ENCODE measurements at regions not wholly inside any gene's neighbourhood (a gene's known extent, or its start where the extent isn't known, plus 50 kb on each side); places are given as distances from the start of the nearest gene placed in this dataset.

DNA sequence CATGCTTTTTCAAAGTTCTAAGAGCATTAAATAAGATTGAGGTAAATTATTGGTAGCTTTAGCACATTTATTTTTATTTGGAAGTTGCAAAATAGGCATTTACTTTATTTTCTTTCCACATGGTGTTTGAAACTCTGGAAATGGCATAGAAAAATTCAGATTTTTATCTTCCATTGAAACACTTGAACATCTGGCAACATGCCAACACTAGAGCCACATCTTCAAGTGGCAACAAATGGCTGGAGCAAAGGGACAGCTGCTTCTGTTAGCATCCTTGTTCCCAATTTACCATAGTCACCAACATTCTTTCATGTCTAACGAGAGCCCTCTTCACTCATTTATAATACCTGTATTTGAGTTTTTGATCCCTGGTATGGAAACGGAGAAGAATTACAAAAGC, 539.9 kb downstream of the ZNF608 start:
- H3K4me3 Mint-ChIP-seq: no peak overlapping the region
- no peaks in the 10 kb centered on the region for H3K4me1 Mint-ChIP-seq
- no peak overlapping the region for H3K27ac Mint-ChIP-seq
- peaks cover 3% of the 10 kb centered on the region for H3K9me3 Mint-ChIP-seq
- H3K36me3 Mint-ChIP-seq: no peaks in the 10 kb centered on the region
- no peaks in the 10 kb centered on the region for H3K27me3 Mint-ChIP-seq

DNA sequence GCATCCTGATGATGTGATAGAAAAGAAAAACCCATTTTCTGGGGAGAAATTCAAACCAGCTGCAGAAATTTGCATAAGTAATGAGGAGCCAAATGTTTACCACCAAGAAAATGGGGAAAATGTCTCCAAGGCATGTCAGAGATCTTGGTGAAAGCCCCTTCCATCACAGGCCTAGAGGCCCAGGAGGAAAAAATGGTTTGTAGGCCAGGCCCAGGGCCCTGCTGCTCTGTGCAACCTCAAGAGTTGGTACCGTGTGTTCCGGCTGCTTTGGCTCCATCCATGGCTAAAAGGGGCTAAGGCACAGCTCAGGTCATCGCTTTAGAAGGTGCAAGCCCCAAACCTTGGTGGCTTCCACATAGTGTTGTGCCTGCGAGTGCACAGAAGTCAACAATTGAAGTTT, 543.1 kb downstream of the ZNF608 start:
- Mint-ChIP-seq H3K9me3 (peaks cover 9% of the 10 kb centered on the region), H3K36me3 (no peaks in the 10 kb centered on the region), H3K4me1 (no peaks in the 10 kb centered on the region), H3K27ac (no peak overlapping the region), H3K4me3 (no peak overlapping the region), H3K27me3 (no peaks in the 10 kb centered on the region)

DNA sequence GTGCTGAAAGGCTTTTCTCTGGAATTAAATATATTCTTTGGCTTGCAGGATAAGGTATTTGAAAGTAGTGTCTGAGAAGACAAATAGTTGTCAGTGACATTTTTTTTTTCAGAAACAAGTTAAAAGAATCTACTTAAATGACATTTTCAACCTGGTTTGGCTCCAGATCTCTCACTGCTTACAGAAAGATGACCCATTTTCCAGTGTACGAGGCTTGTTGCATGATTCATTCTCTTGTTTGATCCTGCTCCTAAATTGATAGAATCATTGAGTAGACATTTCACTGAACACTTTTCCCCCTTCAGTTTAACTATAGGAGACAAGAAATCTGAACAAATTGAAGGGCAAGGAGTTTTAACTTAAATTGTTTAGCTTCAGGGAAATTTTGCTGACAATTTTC, 546.1 kb downstream of the ZNF608 start:
- no peak overlapping the region for H3K4me3 Mint-ChIP-seq
- no peak overlapping the region for H3K27ac Mint-ChIP-seq
- peaks cover 9% of the 10 kb centered on the region for H3K9me3 Mint-ChIP-seq
- H3K4me1 Mint-ChIP-seq: no peaks in the 10 kb centered on the region
- H3K36me3 Mint-ChIP-seq: no peaks in the 10 kb centered on the region
- H3K27me3 Mint-ChIP-seq: no peaks in the 10 kb centered on the region

DNA sequence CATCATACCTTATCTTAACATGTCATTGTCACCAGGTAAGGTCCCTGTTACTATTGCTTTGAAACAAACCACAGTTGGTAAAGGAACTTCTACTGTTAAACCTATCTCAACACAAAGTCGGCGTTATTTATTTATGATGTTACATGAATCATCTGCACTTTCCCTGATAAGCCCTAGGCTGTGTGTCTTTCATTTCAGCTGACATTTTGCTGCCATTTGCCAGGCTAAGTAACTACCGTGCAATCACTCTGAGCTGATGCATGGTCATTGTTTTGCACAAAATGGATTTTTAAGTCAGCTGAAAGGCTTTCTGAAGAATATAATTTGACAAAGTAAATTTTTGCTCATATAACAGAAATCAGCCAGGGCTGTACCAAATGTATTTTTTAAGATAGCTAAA, 546.5 kb downstream of the ZNF608 start:
- no peaks in the 10 kb centered on the region for H3K36me3 Mint-ChIP-seq
- H3K9me3 Mint-ChIP-seq: peaks cover 9% of the 10 kb centered on the region
- H3K4me1 Mint-ChIP-seq: no peaks in the 10 kb centered on the region
- H3K27me3 Mint-ChIP-seq: no peaks in the 10 kb centered on the region
- no peak overlapping the region for H3K4me3 Mint-ChIP-seq
- no peak overlapping the region for H3K27ac Mint-ChIP-seq

DNA sequence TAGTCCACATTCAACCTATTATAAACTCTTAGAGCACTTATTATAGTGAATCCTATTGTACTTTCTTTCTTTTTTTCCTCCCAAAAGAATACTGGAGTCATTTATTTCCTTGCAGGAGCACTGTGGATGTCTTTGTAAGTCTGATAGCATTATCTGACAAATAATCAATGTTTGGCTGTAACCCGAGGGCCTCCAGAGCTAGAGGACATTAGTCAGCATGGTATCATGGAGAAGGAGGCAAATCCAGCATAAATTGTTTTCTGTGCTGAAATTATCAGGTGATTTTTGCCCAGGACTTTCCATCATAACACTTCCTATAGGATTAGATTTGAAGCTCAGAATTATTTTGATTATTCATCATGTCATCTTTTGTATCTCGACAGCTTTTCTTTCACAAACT, 551.0 kb downstream of the ZNF608 start:
- Mint-ChIP-seq H3K4me3 (no peak overlapping the region), H3K27me3 (no peaks in the 10 kb centered on the region), H3K27ac (no peak overlapping the region), H3K36me3 (no peaks in the 10 kb centered on the region), H3K4me1 (no peaks in the 10 kb centered on the region), H3K9me3 (peaks cover 5% of the 10 kb centered on the region)

DNA sequence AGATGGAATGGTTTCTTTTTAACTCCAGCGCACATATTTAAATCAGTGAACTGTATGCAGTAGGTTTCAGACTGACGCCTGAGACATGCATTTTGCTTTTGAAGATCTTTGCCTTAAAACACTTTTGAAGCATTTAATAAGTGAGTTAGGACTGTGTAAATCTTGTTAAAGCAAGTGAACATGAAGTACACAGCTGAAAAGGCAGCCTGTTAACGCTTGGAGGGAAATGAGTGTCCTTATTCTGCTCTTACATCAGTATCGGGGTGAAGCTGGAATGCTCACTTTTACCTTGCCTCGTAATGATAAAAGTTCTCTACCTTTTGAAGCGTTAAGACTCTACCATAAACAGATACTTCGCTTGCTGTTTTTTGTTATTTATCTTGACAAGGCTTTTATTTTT, 552.2 kb downstream of the ZNF608 start:
- H3K9me3 Mint-ChIP-seq: peaks cover 12% of the 10 kb centered on the region
- H3K4me1 Mint-ChIP-seq: no peaks in the 10 kb centered on the region
- H3K4me3 Mint-ChIP-seq: no peak overlapping the region
- H3K27ac Mint-ChIP-seq: no peak overlapping the region
- no peaks in the 10 kb centered on the region for H3K27me3 Mint-ChIP-seq
- no peaks in the 10 kb centered on the region for H3K36me3 Mint-ChIP-seq

DNA sequence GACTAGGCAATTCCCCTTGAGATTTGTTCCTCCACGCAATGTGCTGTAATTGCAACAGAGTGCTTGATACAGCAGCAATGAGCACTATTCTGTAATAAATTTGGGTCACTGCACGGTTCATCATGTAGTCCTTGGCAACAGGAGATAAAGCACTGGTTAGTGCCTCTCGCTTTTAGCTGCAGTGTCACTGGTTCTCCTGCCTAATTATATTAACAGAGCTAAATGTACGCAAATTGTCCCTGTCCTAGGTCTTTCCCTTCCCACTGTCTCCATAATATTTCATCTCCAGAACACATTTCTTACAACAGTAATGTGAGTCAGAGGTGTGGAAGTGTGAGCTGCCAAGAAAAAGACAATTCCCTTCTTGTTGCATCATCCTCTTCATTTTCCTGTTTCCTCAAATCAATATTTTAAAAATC, 553.1 kb downstream of the ZNF608 start:
- H3K4me3 Mint-ChIP-seq: no peak overlapping the region
- H3K4me1 Mint-ChIP-seq: no peaks in the 10 kb centered on the region
- H3K36me3 Mint-ChIP-seq: no peaks in the 10 kb centered on the region

DNA sequence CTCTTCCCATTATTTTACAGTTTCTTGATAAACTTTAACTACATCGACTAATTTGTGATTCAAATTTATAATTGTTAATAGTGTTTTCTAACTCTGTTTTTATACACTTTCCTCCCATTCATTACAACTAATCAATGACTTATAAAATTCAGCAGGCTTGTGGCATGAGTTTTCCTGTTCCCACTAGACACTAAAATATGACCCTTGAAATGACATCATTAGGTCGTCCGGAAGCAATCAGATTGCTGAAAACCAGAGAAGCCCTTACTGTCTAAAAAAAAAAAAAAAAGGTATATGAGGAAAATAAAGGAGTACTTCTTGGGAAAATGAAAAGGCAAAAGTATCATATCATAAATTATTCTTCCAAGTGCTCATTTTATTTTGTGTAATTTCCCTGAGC, 553.7 kb downstream of the ZNF608 start:
- H3K27ac Mint-ChIP-seq: no peak overlapping the region
- no peaks in the 10 kb centered on the region for H3K27me3 Mint-ChIP-seq
- no peaks in the 10 kb centered on the region for H3K36me3 Mint-ChIP-seq
- no peaks in the 10 kb centered on the region for H3K4me1 Mint-ChIP-seq
- H3K9me3 Mint-ChIP-seq: peaks cover 7% of the 10 kb centered on the region
- H3K4me3 Mint-ChIP-seq: no peak overlapping the region

More for the DNA sequence above, 553.1 kb downstream of the ZNF608 start:
- Mint-ChIP-seq H3K27ac (no peak overlapping the region), H3K27me3 (no peaks in the 10 kb centered on the region), H3K9me3 (peaks cover 7% of the 10 kb centered on the region)

DNA sequence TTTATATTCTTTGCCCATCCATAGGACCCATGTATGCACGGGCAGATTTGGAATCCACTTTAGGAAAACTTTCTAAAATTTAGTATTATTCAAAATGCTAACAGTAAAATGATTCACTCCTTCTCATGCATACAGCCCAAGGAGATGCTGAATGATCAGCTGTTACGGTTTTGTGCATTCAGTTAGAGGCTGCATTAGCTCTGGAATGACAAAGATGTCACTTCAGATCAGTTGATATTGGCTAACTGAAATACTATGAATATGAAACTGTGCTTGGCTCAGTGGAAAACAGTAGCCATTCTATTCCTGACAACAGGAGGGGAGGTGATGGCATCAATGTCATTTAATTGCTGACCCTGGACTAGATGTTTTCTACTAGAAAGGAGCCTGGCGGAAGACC, 560.7 kb downstream of the ZNF608 start:
- Mint-ChIP-seq H3K9me3 (peaks cover 7% of the 10 kb centered on the region), H3K27me3 (no peaks in the 10 kb centered on the region), H3K4me3 (no peak overlapping the region), H3K27ac (no peak overlapping the region), H3K36me3 (no peaks in the 10 kb centered on the region), H3K4me1 (no peaks in the 10 kb centered on the region)

DNA sequence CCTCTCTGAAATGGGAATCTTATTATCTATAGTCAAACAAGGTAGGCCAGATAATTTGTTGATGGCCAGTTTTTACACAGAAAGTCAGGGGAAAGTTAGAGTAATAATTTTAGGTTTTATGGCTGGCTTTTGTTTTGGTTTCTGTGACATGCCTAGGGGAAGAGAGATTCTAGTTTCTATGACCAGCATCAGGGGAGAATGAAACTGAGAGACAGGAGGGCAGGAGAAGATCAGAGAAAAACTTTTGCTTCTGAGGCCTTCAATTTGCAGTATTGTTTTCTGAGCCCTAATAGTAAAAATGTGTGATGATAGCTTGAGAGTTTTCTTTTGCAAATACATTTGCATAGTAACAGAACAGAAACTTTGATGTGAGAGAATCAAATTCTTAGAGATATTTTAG, 564.3 kb downstream of the ZNF608 start:
- no peaks in the 10 kb centered on the region for H3K9me3 Mint-ChIP-seq
- no peaks in the 10 kb centered on the region for H3K27me3 Mint-ChIP-seq
- H3K4me1 Mint-ChIP-seq: no peaks in the 10 kb centered on the region
- H3K36me3 Mint-ChIP-seq: no peaks in the 10 kb centered on the region
- H3K27ac Mint-ChIP-seq: no peak overlapping the region
- no peak overlapping the region for H3K4me3 Mint-ChIP-seq

DNA sequence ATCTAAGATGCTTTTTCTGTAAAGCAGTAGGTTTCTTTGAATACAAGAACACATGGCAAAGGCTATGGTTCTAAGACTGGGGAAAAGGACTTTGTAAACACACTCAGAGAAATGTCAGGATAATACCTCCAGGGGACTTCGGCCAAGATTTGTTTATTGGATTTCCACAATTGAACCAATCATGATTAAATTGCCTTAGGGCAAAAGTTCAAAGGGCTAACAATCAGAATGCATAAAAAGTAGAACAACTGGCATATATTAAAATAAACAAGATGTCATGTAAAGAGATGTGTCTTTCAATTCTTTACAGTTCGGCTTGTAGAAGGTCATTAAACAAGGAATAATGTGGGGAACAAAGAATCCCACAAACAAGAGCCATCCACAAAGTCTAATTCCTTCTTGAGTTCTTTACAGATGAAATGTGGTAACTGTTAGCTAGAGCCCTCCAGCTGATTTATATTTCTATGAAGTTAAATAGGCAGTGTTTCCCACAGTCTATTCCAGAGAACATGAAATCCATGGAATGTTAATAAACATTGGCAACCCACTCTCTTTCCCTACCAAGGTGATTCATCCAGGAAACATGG, 565.5 kb downstream of the ZNF608 start:
- no peaks in the 10 kb centered on the region for H3K36me3 Mint-ChIP-seq
- no peak overlapping the region for H3K27ac Mint-ChIP-seq
- H3K4me3 Mint-ChIP-seq: no peak overlapping the region
- H3K9me3 Mint-ChIP-seq: no peaks in the 10 kb centered on the region
- no peaks in the 10 kb centered on the region for H3K4me1 Mint-ChIP-seq
- H3K27me3 Mint-ChIP-seq: no peaks in the 10 kb centered on the region

DNA sequence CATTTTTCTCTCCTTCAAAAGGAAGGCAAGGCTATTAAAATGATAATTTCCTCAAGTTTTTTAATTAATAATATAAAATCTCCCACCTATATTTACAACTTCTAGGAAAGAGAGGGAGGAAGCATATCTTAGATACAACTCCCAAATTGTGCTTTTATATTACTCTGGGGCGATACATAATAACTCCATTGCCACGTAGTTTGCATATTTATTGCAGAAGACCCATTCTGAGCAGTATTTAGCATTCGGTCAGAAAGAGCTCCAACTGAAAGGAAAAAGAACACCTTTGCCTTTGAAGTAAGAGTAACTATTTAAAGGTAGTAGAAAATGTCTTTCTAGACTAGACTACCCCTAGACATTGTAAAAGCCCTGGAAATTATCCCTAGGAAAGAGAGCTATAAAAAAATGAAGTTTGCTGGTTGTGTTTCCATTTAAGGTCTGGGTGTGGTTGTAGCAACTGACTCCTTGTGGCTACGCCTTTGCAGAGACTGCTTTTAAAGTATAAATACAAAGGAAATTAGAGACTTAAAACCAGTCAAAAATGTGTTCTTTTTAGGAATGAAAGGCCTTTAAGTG, 566.1 kb downstream of the ZNF608 start:
- Mint-ChIP-seq H3K4me1 (no peaks in the 10 kb centered on the region), H3K27me3 (no peaks in the 10 kb centered on the region), H3K4me3 (no peak overlapping the region), H3K27ac (no peak overlapping the region), H3K36me3 (no peaks in the 10 kb centered on the region), H3K9me3 (no peaks in the 10 kb centered on the region)

DNA sequence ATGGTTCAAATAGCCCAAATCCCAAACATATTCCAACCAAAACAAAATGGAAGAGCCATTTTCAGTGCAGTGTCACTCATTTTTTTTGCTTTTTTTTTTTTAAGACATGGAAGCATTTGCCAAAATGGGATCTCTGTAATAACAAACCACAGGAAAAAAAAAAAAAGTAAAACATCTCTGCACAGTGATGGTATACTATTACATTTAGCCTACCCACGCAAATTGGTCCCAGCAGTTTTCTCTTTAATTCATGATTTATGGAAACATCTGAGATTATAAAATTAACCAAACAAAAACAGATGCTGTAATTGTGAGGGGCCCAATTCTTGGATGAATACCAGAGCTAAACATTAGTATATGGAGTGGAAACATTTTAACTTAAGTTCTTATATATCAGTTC, 566.6 kb downstream of the ZNF608 start:
- no peak overlapping the region for H3K27ac Mint-ChIP-seq
- no peak overlapping the region for H3K4me3 Mint-ChIP-seq
- H3K27me3 Mint-ChIP-seq: no peaks in the 10 kb centered on the region
- no peaks in the 10 kb centered on the region for H3K9me3 Mint-ChIP-seq
- H3K4me1 Mint-ChIP-seq: no peaks in the 10 kb centered on the region
- H3K36me3 Mint-ChIP-seq: no peaks in the 10 kb centered on the region

DNA sequence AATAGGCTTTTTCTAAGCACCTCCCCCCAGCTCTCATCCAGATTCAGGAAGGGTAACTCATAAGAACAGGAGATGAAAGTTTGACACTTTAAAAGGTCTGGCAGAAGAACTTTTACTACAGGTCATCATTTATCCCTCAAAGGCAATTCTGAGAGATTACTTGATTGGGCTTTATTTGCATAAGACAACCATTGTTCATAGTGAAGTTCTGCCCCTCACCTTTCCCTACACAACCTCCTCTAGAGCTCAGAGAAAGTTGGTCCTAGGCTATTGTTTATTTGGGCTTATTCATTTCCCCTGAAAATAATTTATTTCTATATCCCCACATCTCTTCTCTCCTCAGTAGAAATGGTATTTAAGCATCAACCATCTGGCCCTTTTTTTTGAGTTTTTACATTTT, 568.4 kb downstream of the ZNF608 start:
- no peaks in the 10 kb centered on the region for H3K9me3 Mint-ChIP-seq

DNA sequence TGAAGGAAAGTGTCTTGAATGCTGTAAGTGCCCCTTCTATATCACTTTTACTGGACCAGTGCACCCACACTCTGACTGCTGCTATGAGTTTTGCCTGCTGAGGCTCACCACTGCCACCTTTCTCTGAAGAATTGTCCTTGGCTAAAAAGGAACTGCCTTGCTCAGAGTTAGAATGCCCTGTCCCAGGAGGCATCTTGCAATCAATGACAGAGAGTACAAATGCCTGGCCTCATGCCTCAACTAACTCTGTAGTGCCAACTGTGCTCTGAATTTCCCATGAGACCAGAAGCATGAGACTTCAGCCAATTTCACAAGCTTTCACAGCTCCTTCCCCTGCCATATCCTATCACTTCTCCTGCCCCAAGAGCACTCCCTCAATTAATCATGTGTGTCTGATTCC, 569.7 kb downstream of the ZNF608 start:
- H3K36me3 Mint-ChIP-seq: no peaks in the 10 kb centered on the region
- H3K4me1 Mint-ChIP-seq: no peaks in the 10 kb centered on the region
- no peak overlapping the region for H3K27ac Mint-ChIP-seq
- H3K27me3 Mint-ChIP-seq: no peaks in the 10 kb centered on the region
- H3K9me3 Mint-ChIP-seq: peaks cover 8% of the 10 kb centered on the region
- H3K4me3 Mint-ChIP-seq: no peak overlapping the region

More for the DNA sequence above, 568.4 kb downstream of the ZNF608 start:
- H3K36me3 Mint-ChIP-seq: no peaks in the 10 kb centered on the region
- H3K27ac Mint-ChIP-seq: no peak overlapping the region
- H3K4me1 Mint-ChIP-seq: no peaks in the 10 kb centered on the region
- no peaks in the 10 kb centered on the region for H3K27me3 Mint-ChIP-seq
- H3K4me3 Mint-ChIP-seq: no peak overlapping the region

DNA sequence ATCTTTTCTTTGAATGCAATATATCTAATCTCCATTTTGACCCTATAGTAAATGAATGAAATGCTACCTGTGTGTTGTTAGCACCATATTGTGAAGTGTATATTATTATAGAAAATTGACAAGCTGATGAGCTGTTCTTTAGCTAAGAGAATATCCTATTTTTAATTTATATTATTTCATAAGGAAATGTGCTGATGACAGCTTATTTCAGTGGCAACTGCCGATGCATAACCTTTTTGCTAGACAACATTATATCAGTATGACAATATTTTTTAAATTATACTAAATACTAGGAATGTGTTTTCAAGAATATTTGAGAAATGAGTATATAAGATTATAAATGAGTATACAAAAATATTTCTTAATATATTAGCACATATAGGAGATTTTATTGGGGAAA, 573.1 kb downstream of the ZNF608 start:
- no peak overlapping the region for H3K4me3 Mint-ChIP-seq
- H3K36me3 Mint-ChIP-seq: no peaks in the 10 kb centered on the region
- no peaks in the 10 kb centered on the region for H3K27me3 Mint-ChIP-seq
- H3K27ac Mint-ChIP-seq: no peak overlapping the region
- no peaks in the 10 kb centered on the region for H3K4me1 Mint-ChIP-seq
- peaks cover 20% of the 10 kb centered on the region for H3K9me3 Mint-ChIP-seq

DNA sequence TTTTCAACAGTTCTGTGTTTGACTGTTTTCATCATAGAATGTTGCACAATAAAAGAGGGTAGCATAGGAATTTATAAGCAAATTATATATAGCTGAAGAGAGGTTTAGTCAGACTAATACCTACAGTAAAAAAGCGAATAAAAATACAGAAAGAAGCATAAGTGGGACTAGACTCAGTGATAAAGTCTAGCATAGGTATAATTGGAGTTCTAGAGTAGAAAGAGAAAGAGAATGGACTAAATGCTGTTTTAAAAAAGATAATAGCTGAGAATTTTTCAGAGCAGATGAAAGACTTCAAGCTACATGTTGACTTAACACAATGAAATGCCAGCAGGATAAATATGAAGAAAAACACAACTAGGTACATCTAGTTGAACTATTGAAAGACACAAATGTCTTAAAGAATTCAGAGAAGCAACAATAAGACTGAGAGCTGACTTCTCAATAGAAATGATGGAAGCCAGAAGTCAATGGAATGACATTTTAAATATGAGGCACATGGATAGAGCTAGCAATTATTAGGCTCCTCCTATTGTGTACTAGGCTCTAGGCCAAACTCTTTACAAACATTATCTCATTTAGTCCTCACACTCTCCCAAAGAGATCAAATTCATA, 573.9 kb downstream of the ZNF608 start:
- Mint-ChIP-seq H3K27me3 (no peaks in the 10 kb centered on the region), H3K36me3 (no peaks in the 10 kb centered on the region), H3K9me3 (peaks cover 20% of the 10 kb centered on the region), H3K4me1 (no peaks in the 10 kb centered on the region), H3K4me3 (no peak overlapping the region), H3K27ac (no peak overlapping the region)

All from activated naive CD4-positive, alpha-beta T cell treated with anti-CD3 and anti-CD28 coated beads, Interleukin-2, amount 50 U/mL, for 24 hours (primary cell).